ENCODE measurements at regions not wholly inside any gene's neighbourhood (a gene's known extent, or its start where the extent isn't known, plus 50 kb on each side); places are given as distances from the start of the nearest gene placed in this dataset.

- Histone ChIP-seq H3K9ac (ENCODE audit: low read length in 2 of 2) (no peak overlapping the region), H3K27ac (ENCODE audit: low read length) (no peak overlapping the region), H3K9me3 (ENCODE audit: control insufficient read depth in 2 of 2, low read length in 2 of 2) (no peaks in the 10 kb centered on the region), H3K27me3 (ENCODE audit: control insufficient read depth in 1 of 2, insufficient read depth in 2 of 2, low read length in 2 of 2) (no peaks in the 10 kb centered on the region), H3K4me1 (ENCODE audit: control insufficient read depth, insufficient read depth, low read length) (no peaks in the 10 kb centered on the region), H3K36me3 (ENCODE audit: control insufficient read depth in 2 of 2, insufficient read depth in 2 of 2, low read length in 2 of 2) (no peaks in the 10 kb centered on the region), H3K4me3 (ENCODE audit: low read length in 2 of 2) (no peak overlapping the region)
Measured at GRCh38 chr7:46786221-46786954, 795.5 kb downstream of the TNS3 start.

- no peaks in the 10 kb centered on the region for H3K4me1 ChIP-seq (ENCODE audit: control insufficient read depth, insufficient read depth, low read length)
Measured at GRCh38 chr7:46784732-46785131, 797.2 kb downstream of the TNS3 start.

GRCh38 chr7:46781901-46782439 lies 799.9 kb downstream of the TNS3 start:
- Histone ChIP-seq H3K4me3 (ENCODE audit: low read length in 2 of 2) (no peak overlapping the region), H3K36me3 (ENCODE audit: control insufficient read depth in 2 of 2, insufficient read depth in 2 of 2, low read length in 2 of 2) (no peaks in the 10 kb centered on the region), H3K27me3 (ENCODE audit: control insufficient read depth in 1 of 2, insufficient read depth in 2 of 2, low read length in 2 of 2) (no peaks in the 10 kb centered on the region), H3K4me1 (ENCODE audit: control insufficient read depth, insufficient read depth, low read length) (no peaks in the 10 kb centered on the region), H3K9me3 (ENCODE audit: control insufficient read depth in 2 of 2, low read length in 2 of 2) (no peaks in the 10 kb centered on the region), H3K9ac (ENCODE audit: low read length in 2 of 2) (no peak overlapping the region), H3K27ac (ENCODE audit: low read length) (no peak overlapping the region)

More at GRCh38 chr7:46784732-46785131, 797.2 kb downstream of the TNS3 start:
- H3K4me3 ChIP-seq (ENCODE audit: low read length in 2 of 2): no peak overlapping the region
- H3K36me3 ChIP-seq (ENCODE audit: control insufficient read depth in 2 of 2, insufficient read depth in 2 of 2, low read length in 2 of 2): no peaks in the 10 kb centered on the region
- no peak overlapping the region for H3K27ac ChIP-seq (ENCODE audit: low read length)
- H3K9me3 ChIP-seq (ENCODE audit: control insufficient read depth in 2 of 2, low read length in 2 of 2): no peaks in the 10 kb centered on the region
- no peak overlapping the region for H3K9ac ChIP-seq (ENCODE audit: low read length in 2 of 2)
- H3K27me3 ChIP-seq (ENCODE audit: control insufficient read depth in 1 of 2, insufficient read depth in 2 of 2, low read length in 2 of 2): no peaks in the 10 kb centered on the region

- H3K9ac ChIP-seq (ENCODE audit: low read length in 2 of 2): no peak overlapping the region
- H3K9me3 ChIP-seq (ENCODE audit: control insufficient read depth in 2 of 2, low read length in 2 of 2): no peaks in the 10 kb centered on the region
- H3K27ac ChIP-seq (ENCODE audit: low read length): no peak overlapping the region
- H3K4me1 ChIP-seq (ENCODE audit: control insufficient read depth, insufficient read depth, low read length): peaks cover 6% of the 10 kb centered on the region
- no peak overlapping the region for H3K4me3 ChIP-seq (ENCODE audit: low read length in 2 of 2)
- no peaks in the 10 kb centered on the region for H3K36me3 ChIP-seq (ENCODE audit: control insufficient read depth in 2 of 2, insufficient read depth in 2 of 2, low read length in 2 of 2)
- H3K27me3 ChIP-seq (ENCODE audit: control insufficient read depth in 1 of 2, insufficient read depth in 2 of 2, low read length in 2 of 2): no peaks in the 10 kb centered on the region
Measured at GRCh38 chr7:46776790-46777189, 805.1 kb downstream of the TNS3 start.

- Histone ChIP-seq H3K4me3 (ENCODE audit: low read length in 2 of 2) (no peak overlapping the region), H3K27me3 (ENCODE audit: control insufficient read depth in 1 of 2, insufficient read depth in 2 of 2, low read length in 2 of 2) (no peaks in the 10 kb centered on the region), H3K9ac (ENCODE audit: low read length in 2 of 2) (no peak overlapping the region), H3K9me3 (ENCODE audit: control insufficient read depth in 2 of 2, low read length in 2 of 2) (no peaks in the 10 kb centered on the region), H3K27ac (ENCODE audit: low read length) (no peak overlapping the region), H3K4me1 (ENCODE audit: control insufficient read depth, insufficient read depth, low read length) (peaks cover 6% of the 10 kb centered on the region), H3K36me3 (ENCODE audit: control insufficient read depth in 2 of 2, insufficient read depth in 2 of 2, low read length in 2 of 2) (no peaks in the 10 kb centered on the region)
Measured at GRCh38 chr7:46775776-46776175, 806.1 kb downstream of the TNS3 start.

GRCh38 chr7:46775020-46775419 lies 806.9 kb downstream of the TNS3 start:
- no peak overlapping the region for H3K27ac ChIP-seq (ENCODE audit: low read length)
- H3K36me3 ChIP-seq (ENCODE audit: control insufficient read depth in 2 of 2, insufficient read depth in 2 of 2, low read length in 2 of 2): no peaks in the 10 kb centered on the region
- H3K27me3 ChIP-seq (ENCODE audit: control insufficient read depth in 1 of 2, insufficient read depth in 2 of 2, low read length in 2 of 2): no peaks in the 10 kb centered on the region
- H3K9ac ChIP-seq (ENCODE audit: low read length in 2 of 2): no peak overlapping the region
- H3K9me3 ChIP-seq (ENCODE audit: control insufficient read depth in 2 of 2, low read length in 2 of 2): no peaks in the 10 kb centered on the region
- H3K4me3 ChIP-seq (ENCODE audit: low read length in 2 of 2): no peak overlapping the region
- H3K4me1 ChIP-seq (ENCODE audit: control insufficient read depth, insufficient read depth, low read length): peaks cover 6% of the 10 kb centered on the region

- H3K27ac ChIP-seq (ENCODE audit: low read length): no peak overlapping the region
- H3K9ac ChIP-seq (ENCODE audit: low read length in 2 of 2): no peak overlapping the region
- no peaks in the 10 kb centered on the region for H3K27me3 ChIP-seq (ENCODE audit: control insufficient read depth in 1 of 2, insufficient read depth in 2 of 2, low read length in 2 of 2)
- H3K9me3 ChIP-seq (ENCODE audit: control insufficient read depth in 2 of 2, low read length in 2 of 2): no peaks in the 10 kb centered on the region
- H3K4me1 ChIP-seq (ENCODE audit: control insufficient read depth, insufficient read depth, low read length): peaks cover 6% of the 10 kb centered on the region
- H3K36me3 ChIP-seq (ENCODE audit: control insufficient read depth in 2 of 2, insufficient read depth in 2 of 2, low read length in 2 of 2): no peaks in the 10 kb centered on the region
- H3K4me3 ChIP-seq (ENCODE audit: low read length in 2 of 2): no peak overlapping the region
Measured at GRCh38 chr7:46774515-46774914, 807.4 kb downstream of the TNS3 start.

- H3K36me3 ChIP-seq (ENCODE audit: control insufficient read depth in 2 of 2, insufficient read depth in 2 of 2, low read length in 2 of 2): no peaks in the 10 kb centered on the region
- H3K4me1 ChIP-seq (ENCODE audit: control insufficient read depth, insufficient read depth, low read length): peaks cover 6% of the 10 kb centered on the region
- H3K4me3 ChIP-seq (ENCODE audit: low read length in 2 of 2): no peak overlapping the region
- no peaks in the 10 kb centered on the region for H3K9me3 ChIP-seq (ENCODE audit: control insufficient read depth in 2 of 2, low read length in 2 of 2)
- no peak overlapping the region for H3K9ac ChIP-seq (ENCODE audit: low read length in 2 of 2)
- no peak overlapping the region for H3K27ac ChIP-seq (ENCODE audit: low read length)
- H3K27me3 ChIP-seq (ENCODE audit: control insufficient read depth in 1 of 2, insufficient read depth in 2 of 2, low read length in 2 of 2): no peaks in the 10 kb centered on the region
Measured at GRCh38 chr7:46772776-46773175, 809.1 kb downstream of the TNS3 start.

GRCh38 chr7:46767071-46767470 lies 814.8 kb downstream of the TNS3 start:
- no peaks in the 10 kb centered on the region for H3K27me3 ChIP-seq (ENCODE audit: control insufficient read depth in 1 of 2, insufficient read depth in 2 of 2, low read length in 2 of 2)
- H3K36me3 ChIP-seq (ENCODE audit: control insufficient read depth in 2 of 2, insufficient read depth in 2 of 2, low read length in 2 of 2): no peaks in the 10 kb centered on the region
- H3K27ac ChIP-seq (ENCODE audit: low read length): no peak overlapping the region
- H3K9me3 ChIP-seq (ENCODE audit: control insufficient read depth in 2 of 2, low read length in 2 of 2): no peaks in the 10 kb centered on the region
- H3K4me3 ChIP-seq (ENCODE audit: low read length in 2 of 2): no peak overlapping the region
- peaks cover 4% of the 10 kb centered on the region for H3K4me1 ChIP-seq (ENCODE audit: control insufficient read depth, insufficient read depth, low read length)
- H3K9ac ChIP-seq (ENCODE audit: low read length in 2 of 2): no peak overlapping the region

GRCh38 chr7:46764100-46764936 lies 817.6 kb downstream of the TNS3 start:
- Histone ChIP-seq H3K36me3 (ENCODE audit: control insufficient read depth in 2 of 2, insufficient read depth in 2 of 2, low read length in 2 of 2) (no peaks in the 10 kb centered on the region), H3K9ac (ENCODE audit: low read length in 2 of 2) (no peak overlapping the region), H3K27ac (ENCODE audit: low read length) (no peak overlapping the region), H3K27me3 (ENCODE audit: control insufficient read depth in 1 of 2, insufficient read depth in 2 of 2, low read length in 2 of 2) (no peaks in the 10 kb centered on the region), H3K9me3 (ENCODE audit: control insufficient read depth in 2 of 2, low read length in 2 of 2) (no peaks in the 10 kb centered on the region), H3K4me3 (ENCODE audit: low read length in 2 of 2) (no peak overlapping the region), H3K4me1 (ENCODE audit: control insufficient read depth, insufficient read depth, low read length) (peaks cover 4% of the 10 kb centered on the region)
